Skin epidermis (tissue), 12 donors: ENCODE measurements at regions not wholly inside any gene's neighbourhood (a gene's known extent, or its start where the extent isn't known, plus 50 kb on each side); places are given as distances from the start of the nearest gene placed in this dataset.

Experiments
- H3K27ac ChIP-seq, 21 experiments: fragments of 200-600 bp; sonication (generic) in 11 of 21; one replicate each; pipeline ENCODE4 v1.5.0; 2020; ENCODE audit warnings: mild to moderate bottlenecking in 3 of 21, inconsistent platforms in 2 of 21, moderate library complexity in 2 of 21
- H3K4me3 ChIP-seq, 7 experiments: fragments of 200-600 bp; sonication (generic) in 2 of 7; one replicate each; pipeline ENCODE4 v1.5.0; 2020; ENCODE audit warnings: inconsistent platforms in 2 of 7, mild to moderate bottlenecking in 2 of 7, moderate library complexity in 1 of 7

- no peak overlapping the region for H3K4me3 ChIP-seq
- H3K27ac ChIP-seq = peak overlapping the region in 5 of 21 experiments; percentile 1 to 59 (median 33)
These were observed 437.9 kb downstream of the TXNL1 start for GRCh38 chr18:56200381-56200911.

DNA sequence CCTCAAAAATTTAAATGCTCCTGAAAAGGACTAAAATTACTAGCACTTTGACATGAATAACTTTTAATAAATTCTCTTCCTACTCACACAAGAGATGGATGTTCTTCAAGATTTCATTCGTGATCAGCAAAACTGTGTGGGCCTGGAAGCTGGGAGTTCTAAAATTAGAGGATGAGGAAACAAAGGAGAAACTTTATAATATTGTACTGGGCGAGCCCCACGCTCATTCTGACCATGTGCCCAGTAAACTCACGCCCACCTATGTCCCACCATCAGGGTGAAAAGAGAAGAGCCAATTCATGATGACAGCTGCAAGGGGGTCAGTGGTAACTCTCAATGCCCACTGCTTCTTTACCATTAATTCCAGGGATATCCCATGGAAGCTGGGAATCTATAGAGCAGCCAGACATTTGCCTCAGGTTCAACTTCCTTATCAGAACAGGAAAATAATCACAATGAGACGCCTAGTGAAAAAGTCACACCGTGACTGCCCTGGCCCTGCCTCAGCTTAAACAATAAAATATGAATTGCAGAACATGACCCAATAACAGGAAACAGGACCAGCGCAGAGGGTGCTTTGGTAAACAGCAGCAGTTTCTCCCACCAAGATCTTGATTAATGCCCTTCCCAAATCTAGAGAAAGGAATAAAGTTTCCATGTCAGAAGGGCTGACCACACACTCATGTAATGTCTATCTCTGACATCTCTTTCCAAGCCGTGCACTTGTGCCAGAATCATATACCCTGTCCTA, 438.6 kb downstream of the TXNL1 start:
- peak overlapping the region in 5 of 21 experiments; percentile 2 to 59 (median 33) for H3K27ac ChIP-seq
- no peak overlapping the region for H3K4me3 ChIP-seq

DNA sequence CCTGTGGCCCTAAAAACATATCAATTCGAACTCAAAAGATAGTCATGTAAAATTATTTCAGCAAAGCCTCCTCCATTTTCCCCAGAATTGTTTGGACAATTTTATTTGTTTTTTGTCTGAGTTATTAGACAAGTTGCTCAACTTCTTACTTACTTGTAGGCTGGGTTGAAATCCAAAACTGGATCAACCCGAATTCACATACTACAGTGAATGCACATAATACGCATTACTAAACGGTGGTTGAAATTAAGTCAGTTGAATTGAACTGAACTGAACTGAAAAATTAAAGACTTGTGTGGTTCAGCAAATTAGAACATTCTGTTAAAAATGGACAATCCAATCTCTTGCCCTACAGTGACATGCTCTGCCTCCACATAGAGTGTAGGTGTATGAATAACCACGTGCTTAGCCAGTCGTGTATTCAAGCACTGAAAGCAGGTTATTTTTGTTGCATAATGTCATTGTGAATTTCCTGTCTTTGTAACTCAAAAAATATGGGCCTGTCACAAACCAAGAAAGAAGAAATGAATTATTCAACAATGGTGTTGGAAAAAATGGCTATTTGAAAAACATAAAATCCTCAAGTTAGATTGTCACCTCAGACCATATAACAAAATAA, 441.0 kb downstream of the TXNL1 start:
- H3K4me3 ChIP-seq = no peak overlapping the region
- H3K27ac ChIP-seq = no peak overlapping the region

- H3K27ac ChIP-seq = no peak overlapping the region
- H3K4me3 ChIP-seq = no peak overlapping the region
These were observed 441.7 kb downstream of the TXNL1 start for GRCh38 chr18:56196495-56197225.

DNA sequence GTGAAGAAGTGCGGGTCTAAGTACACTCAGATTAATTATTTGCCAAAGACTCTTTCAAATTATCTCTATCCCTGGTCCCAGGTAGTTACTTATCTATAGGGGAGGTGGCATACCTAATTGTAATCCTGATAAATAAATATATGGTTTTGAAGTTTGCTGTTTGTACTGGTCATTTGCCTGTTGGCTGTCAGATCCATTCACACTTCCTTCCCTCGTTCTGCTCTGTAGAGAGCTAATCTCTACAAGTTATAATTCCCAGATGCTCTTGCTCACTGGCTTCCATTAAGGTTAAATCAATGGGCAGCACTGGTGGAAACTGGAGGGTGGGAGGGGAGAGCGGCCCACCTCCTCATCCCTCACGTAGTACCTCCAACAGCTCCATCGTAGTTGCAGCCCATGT, 447.1 kb downstream of the TXNL1 start:
- H3K4me3 ChIP-seq = no peak overlapping the region
- no peak overlapping the region for H3K27ac ChIP-seq

DNA sequence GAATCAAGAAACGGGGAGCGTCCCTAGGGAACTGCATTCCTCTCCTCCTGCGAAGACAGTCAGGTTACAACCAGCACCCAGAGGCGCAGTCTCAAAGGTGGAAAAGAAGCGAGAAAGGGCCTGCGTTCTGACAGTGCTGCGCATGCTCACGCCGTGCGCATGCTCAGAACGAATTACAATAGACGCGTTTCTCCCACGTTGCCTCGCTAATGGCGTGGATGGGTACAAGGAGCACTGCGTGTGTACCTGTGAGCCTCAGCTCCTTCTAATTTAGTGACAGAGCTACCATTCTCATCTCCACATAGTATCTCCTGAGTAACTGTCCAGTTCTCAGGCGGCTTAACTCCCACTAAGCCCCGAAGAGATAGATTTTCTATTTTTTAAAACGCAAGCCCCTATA, 448.8 kb downstream of the TXNL1 start:
- H3K27ac ChIP-seq = no peak overlapping the region
- no peak overlapping the region for H3K4me3 ChIP-seq

GRCh38 chr18:56188529-56189275, 449.7 kb downstream of the TXNL1 start:
- no peak overlapping the region for H3K4me3 ChIP-seq
- H3K27ac ChIP-seq = no peak overlapping the region

DNA sequence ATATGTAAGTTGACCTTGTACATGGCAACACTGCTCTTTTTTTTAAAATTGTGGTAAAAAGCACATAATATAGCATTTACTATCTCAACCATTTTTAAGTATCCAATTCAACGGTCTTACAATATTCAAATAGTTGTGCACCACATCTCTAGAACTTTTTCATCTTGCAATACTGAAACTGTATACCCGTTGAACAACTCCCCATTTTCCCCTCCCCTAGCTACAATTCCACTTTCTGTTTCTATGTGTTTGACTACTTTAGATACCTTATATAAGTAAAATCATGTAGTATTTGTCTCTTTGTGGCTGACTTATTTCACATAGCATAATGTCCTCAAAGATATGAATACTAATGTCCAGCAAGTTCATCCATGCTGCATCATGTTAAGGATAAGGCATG, 452.1 kb downstream of the TXNL1 start:
- Histone ChIP-seq H3K4me3 (no peak overlapping the region), H3K27ac (no peak overlapping the region)

DNA sequence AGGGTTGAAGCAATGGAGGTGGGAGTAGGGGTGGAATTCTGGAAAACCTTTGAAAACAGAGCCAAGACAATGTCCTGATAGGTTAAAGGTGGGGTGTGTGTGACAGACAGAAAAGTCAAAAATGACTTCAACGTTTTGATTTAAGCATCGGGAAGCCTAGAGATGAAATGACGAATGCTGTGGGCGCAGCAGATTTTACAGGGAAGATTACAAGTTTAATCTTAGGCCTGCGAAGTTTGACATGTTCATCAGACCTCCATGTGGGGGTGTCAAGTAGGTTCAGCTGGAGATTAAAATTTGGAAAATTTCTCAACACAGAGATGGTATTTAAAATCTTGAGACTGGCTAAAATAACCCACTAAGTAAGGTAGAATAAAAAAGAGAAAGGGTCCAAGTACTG, 453.3 kb downstream of the TXNL1 start:
- Histone ChIP-seq H3K4me3 (no peak overlapping the region), H3K27ac (no peak overlapping the region)

DNA sequence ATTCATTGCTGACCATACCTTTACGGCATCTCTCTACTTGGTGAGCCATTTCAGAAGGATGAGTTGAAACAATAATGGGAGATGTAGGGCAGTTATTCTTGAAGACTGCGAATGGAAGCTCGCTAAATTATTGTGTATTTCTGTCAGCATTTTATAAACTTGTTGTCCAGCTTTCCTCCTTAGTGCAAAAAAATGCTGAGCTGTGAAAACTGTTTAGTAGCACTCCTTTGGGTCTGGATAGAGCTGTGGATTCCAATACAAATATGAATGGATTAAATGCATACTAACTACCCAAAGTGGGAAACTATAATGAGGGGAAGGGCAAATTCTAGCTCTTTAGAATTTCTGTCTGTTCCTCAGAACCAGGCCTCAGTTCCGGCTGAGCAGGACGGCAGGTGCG, 461.6 kb downstream of the TXNL1 start:
- Histone ChIP-seq H3K27ac (no peak overlapping the region), H3K4me3 (no peak overlapping the region)

GRCh38 chr18:56175330-56176001, 462.9 kb downstream of the TXNL1 start:
- no peak overlapping the region for H3K27ac ChIP-seq
- no peak overlapping the region for H3K4me3 ChIP-seq

- Histone ChIP-seq H3K4me3 (no peak overlapping the region), H3K27ac (no peak overlapping the region)
These were observed 464.7 kb downstream of the TXNL1 start for GRCh38 chr18:56173542-56174220.

DNA sequence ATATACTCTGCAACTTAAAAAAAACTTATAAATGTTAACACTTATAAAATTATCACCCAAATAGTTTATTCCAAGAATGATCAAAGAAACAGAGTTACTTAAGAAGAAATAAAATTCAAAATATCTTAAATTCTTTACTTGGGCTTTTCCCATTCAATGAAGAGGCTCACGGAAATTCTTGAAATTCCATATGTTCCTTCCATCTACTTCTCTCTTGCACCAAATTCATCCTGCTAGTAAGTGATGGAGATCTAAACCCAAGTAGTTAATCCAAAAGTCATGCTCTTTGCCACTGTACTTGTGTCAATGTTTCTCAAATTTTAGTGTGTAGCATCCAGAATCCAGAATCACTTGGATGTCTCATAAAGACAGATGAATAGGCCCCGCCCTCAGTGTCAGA, 465.9 kb downstream of the TXNL1 start:
- Histone ChIP-seq H3K4me3 (no peak overlapping the region), H3K27ac (no peak overlapping the region)

DNA sequence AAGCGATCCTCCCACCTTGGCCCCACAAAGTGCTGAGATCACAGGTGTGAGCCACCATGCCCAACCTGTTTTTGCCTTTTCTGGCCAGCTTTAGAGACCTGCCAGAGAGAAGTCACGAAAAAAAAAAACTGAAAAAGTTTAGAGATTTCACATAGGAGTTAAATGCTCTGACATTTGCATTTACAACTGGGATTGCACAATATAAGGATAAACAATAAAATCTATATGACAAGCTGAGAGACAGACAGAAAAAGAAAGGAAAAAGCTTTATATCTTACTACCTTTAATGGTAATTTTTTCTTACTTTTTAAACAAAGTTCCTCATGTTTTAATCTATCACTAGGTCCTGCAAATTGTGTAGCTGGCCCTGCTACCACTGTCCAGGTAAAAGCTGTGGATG, 466.5 kb downstream of the TXNL1 start:
- Histone ChIP-seq H3K4me3 (no peak overlapping the region), H3K27ac (no peak overlapping the region)

GRCh38 chr18:56168049-56168781, 470.2 kb downstream of the TXNL1 start:
- H3K4me3 ChIP-seq = no peak overlapping the region

DNA sequence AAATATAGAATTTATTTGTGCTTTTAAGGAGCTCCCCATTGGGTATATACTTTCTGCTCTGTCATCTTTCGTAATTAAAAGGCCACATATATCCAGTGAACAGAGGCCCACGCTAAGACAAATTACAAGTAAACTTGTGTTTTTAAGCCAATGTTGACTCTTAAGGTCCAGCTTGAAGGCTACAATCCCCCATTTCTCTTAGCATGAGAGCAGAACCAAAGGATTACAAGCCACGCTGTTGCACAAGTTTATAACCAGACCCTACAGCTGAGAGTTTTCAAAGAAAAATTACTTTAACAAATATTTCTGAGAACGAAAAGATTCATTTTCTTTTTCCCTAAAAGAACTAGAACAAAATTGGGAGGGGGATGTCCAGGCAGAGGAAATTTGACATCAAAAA, 471.0 kb downstream of the TXNL1 start:
- Histone ChIP-seq H3K4me3 (no peak overlapping the region), H3K27ac (peak overlapping the region in 4 of 21 experiments; percentile 62 to 68 (median 65))

More at GRCh38 chr18:56168049-56168781, 470.2 kb downstream of the TXNL1 start:
- peak overlapping the region in 15 of 21 experiments; percentile 13 to 70 (median 51) for H3K27ac ChIP-seq

DNA sequence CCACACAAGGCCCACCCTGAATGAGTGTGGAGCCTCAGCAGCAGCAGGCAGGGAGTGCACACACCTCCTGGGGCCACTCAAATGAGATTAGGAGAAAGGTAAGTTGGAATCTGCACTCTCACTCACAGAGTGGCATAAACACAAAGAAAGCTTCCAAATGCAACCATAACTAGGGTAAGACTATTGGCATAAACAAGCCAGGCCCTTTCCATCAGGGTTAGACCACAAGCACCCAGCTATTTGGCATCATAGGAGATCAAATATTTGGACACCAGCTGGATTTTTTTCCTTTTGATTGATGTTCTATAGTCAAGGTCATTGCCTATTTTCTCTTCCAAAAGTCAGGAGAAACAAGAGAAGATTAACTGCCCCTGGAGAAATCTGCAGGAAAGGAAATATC, 471.5 kb downstream of the TXNL1 start:
- peak overlapping the region in 2 of 21 experiments; percentile 67 to 68 for H3K27ac ChIP-seq
- no peak overlapping the region for H3K4me3 ChIP-seq
